HepG2 (cell line): ENCODE measurements at regions not wholly inside any gene's neighbourhood (a gene's known extent, or its start where the extent isn't known, plus 50 kb on each side); places are given as distances from the start of the nearest gene placed in this dataset.

Source experiments
- BRCA1 ChIP-seq: sonication (generic); formaldehyde crosslinking; IDR thresholded peaks from 2 replicates; pipeline ENCODE4 v1.4.0; 2020; ENCODE audit warnings: missing genetic modification reagents
- EZH2 ChIP-seq: conservative IDR thresholded peaks from 2 replicates; pipeline ENCODE4 v1.6.1; 2012; ENCODE audit warnings: mild to moderate bottlenecking, low read depth, low read length, moderate library complexity
- KDM2A ChIP-seq: sonication (generic); formaldehyde crosslinking; IDR thresholded peaks from 2 replicates; pipeline ENCODE4 v1.4.0; 2020; ENCODE audit warnings: low read depth, missing genetic modification reagents, borderline replicate concordance
- MZF1 ChIP-seq: sonication (generic); formaldehyde crosslinking; IDR thresholded peaks from 2 replicates; pipeline ENCODE4 v1.8.1; 2023; ENCODE audit warnings: mild to moderate bottlenecking, missing genetic modification reagents, borderline replicate concordance
- NCOA2 ChIP-seq: sonication (generic); formaldehyde crosslinking; IDR thresholded peaks from 2 replicates; pipeline ENCODE4 v1.8.0; 2022; ENCODE audit warnings: inconsistent platforms
- YY1 ChIP-seq: IDR thresholded peaks from 2 replicates; pipeline ENCODE4 v1.6.1; 2011; ENCODE audit warnings: low read length, low read depth, moderate library complexity, mild to moderate bottlenecking; ENCODE audit not compliant: insufficient read depth, insufficient replicate concordance
- ZNF101 ChIP-seq: sonication (generic); formaldehyde crosslinking; IDR thresholded peaks from 2 replicates; pipeline ENCODE4 v1.4.0; 2020; ENCODE audit warnings: mild to moderate bottlenecking, low read depth, missing genetic modification reagents, borderline replicate concordance
- ZNF674 ChIP-seq: sonication (generic); formaldehyde crosslinking; IDR thresholded peaks from 2 replicates; pipeline ENCODE4 v1.5.0; 2020; ENCODE audit warnings: low read depth, mild to moderate bottlenecking, missing genetic modification reagents
- TF ChIP-seq, protein P1 (sequence below), 2 experiments: IDR thresholded peaks; 2 replicates each; pipeline ENCODE4 v1.6.1; 2011 to 2012; ENCODE audit warnings: low read length in 2 of 2, borderline replicate concordance in 1 of 2, low read depth in 1 of 2, mild to moderate bottlenecking in 1 of 2, moderate library complexity in 1 of 2
- TF ChIP-seq, protein P2 (sequence below): sonication (generic); formaldehyde crosslinking; IDR thresholded peaks from 2 replicates; pipeline ENCODE4 v1.5.0; 2020; ENCODE audit warnings: missing genetic modification reagents, mild to moderate bottlenecking, borderline replicate concordance
- TF ChIP-seq, protein P3 (sequence below): sonication (generic); formaldehyde crosslinking; conservative IDR thresholded peaks from 2 replicates; pipeline ENCODE4 v1.4.0; 2020; ENCODE audit warnings: missing genetic modification reagents
- TF ChIP-seq, protein P4 (sequence below): IDR thresholded peaks from 2 replicates; pipeline ENCODE4 v1.6.1; 2016; ENCODE audit warnings: control low read depth
- TF ChIP-seq, protein P5 (sequence below): sonication (generic); formaldehyde crosslinking; IDR thresholded peaks from 2 replicates; pipeline ENCODE4 v1.5.0; 2020; ENCODE audit warnings: mild to moderate bottlenecking, missing genetic modification reagents, moderate library complexity

DNA sequence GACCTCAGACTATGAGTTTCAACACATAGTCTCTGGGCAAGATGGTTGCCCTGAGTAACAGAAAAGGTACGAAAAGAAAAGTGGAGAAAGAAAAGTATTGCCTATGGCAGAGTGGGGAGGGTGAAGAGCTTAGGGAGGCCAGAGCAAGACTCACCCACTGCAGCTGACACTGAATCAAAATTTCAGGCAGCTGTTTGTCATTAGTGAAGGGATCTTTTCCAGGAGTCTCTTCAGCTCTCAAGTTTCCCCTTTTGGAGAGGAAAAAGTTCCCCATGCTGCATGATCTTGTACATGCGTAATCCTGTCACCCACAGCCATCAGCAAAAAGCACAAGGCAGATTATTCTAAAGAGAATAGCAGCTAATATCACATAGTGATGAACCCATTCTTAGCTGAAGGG, 616.9 kb upstream of the GBE1 start:
- TF ChIP-seq EZH2: no peak
- TF ChIP-seq, protein P1, sequence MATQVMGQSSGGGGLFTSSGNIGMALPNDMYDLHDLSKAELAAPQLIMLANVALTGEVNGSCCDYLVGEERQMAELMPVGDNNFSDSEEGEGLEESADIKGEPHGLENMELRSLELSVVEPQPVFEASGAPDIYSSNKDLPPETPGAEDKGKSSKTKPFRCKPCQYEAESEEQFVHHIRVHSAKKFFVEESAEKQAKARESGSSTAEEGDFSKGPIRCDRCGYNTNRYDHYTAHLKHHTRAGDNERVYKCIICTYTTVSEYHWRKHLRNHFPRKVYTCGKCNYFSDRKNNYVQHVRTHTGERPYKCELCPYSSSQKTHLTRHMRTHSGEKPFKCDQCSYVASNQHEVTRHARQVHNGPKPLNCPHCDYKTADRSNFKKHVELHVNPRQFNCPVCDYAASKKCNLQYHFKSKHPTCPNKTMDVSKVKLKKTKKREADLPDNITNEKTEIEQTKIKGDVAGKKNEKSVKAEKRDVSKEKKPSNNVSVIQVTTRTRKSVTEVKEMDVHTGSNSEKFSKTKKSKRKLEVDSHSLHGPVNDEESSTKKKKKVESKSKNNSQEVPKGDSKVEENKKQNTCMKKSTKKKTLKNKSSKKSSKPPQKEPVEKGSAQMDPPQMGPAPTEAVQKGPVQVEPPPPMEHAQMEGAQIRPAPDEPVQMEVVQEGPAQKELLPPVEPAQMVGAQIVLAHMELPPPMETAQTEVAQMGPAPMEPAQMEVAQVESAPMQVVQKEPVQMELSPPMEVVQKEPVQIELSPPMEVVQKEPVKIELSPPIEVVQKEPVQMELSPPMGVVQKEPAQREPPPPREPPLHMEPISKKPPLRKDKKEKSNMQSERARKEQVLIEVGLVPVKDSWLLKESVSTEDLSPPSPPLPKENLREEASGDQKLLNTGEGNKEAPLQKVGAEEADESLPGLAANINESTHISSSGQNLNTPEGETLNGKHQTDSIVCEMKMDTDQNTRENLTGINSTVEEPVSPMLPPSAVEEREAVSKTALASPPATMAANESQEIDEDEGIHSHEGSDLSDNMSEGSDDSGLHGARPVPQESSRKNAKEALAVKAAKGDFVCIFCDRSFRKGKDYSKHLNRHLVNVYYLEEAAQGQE (IDR thresholded peaks at IDR 0.05; ENCODE audit: borderline replicate concordance in 1 of 2, low read depth in 1 of 2, low read length in 2 of 2): no peak
- TF ChIP-seq YY1: no peak
- TF ChIP-seq, protein P2, sequence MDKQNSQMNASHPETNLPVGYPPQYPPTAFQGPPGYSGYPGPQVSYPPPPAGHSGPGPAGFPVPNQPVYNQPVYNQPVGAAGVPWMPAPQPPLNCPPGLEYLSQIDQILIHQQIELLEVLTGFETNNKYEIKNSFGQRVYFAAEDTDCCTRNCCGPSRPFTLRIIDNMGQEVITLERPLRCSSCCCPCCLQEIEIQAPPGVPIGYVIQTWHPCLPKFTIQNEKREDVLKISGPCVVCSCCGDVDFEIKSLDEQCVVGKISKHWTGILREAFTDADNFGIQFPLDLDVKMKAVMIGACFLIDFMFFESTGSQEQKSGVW: no peak
- TF ChIP-seq, protein P3, sequence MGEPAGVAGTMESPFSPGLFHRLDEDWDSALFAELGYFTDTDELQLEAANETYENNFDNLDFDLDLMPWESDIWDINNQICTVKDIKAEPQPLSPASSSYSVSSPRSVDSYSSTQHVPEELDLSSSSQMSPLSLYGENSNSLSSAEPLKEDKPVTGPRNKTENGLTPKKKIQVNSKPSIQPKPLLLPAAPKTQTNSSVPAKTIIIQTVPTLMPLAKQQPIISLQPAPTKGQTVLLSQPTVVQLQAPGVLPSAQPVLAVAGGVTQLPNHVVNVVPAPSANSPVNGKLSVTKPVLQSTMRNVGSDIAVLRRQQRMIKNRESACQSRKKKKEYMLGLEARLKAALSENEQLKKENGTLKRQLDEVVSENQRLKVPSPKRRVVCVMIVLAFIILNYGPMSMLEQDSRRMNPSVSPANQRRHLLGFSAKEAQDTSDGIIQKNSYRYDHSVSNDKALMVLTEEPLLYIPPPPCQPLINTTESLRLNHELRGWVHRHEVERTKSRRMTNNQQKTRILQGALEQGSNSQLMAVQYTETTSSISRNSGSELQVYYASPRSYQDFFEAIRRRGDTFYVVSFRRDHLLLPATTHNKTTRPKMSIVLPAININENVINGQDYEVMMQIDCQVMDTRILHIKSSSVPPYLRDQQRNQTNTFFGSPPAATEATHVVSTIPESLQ (CRISPR knock-in tag): no peak
- no peak for TF ChIP-seq KDM2A
- no peak for TF ChIP-seq BRCA1 (CRISPR knock-in tag)
- TF ChIP-seq, protein P4, sequence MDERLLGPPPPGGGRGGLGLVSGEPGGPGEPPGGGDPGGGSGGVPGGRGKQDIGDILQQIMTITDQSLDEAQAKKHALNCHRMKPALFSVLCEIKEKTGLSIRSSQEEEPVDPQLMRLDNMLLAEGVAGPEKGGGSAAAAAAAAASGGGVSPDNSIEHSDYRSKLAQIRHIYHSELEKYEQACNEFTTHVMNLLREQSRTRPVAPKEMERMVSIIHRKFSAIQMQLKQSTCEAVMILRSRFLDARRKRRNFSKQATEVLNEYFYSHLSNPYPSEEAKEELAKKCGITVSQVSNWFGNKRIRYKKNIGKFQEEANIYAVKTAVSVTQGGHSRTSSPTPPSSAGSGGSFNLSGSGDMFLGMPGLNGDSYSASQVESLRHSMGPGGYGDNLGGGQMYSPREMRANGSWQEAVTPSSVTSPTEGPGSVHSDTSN: no peak
- TF ChIP-seq ZNF101 (CRISPR knock-in tag): no peak
- TF ChIP-seq ZNF674 (CRISPR knock-in tag): no peak
- TF ChIP-seq, protein P5, sequence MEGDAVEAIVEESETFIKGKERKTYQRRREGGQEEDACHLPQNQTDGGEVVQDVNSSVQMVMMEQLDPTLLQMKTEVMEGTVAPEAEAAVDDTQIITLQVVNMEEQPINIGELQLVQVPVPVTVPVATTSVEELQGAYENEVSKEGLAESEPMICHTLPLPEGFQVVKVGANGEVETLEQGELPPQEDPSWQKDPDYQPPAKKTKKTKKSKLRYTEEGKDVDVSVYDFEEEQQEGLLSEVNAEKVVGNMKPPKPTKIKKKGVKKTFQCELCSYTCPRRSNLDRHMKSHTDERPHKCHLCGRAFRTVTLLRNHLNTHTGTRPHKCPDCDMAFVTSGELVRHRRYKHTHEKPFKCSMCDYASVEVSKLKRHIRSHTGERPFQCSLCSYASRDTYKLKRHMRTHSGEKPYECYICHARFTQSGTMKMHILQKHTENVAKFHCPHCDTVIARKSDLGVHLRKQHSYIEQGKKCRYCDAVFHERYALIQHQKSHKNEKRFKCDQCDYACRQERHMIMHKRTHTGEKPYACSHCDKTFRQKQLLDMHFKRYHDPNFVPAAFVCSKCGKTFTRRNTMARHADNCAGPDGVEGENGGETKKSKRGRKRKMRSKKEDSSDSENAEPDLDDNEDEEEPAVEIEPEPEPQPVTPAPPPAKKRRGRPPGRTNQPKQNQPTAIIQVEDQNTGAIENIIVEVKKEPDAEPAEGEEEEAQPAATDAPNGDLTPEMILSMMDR: no peak
- no peak for TF ChIP-seq NCOA2
- no peak for TF ChIP-seq MZF1
